Panc1 (cell line): ENCODE measurements at regions not wholly inside any gene's neighbourhood (a gene's known extent, or its start where the extent isn't known, plus 50 kb on each side); places are given as distances from the start of the nearest gene placed in this dataset.

Experiments
- ATAC-seq: fragments of 200-7000 bp; cut with Tn5 transposase; 2 replicates; pipeline ENCODE4 v1.9.1; 2020; ENCODE audit warnings: mild to moderate bottlenecking, moderate library complexity
- BruUV-seq: library from RNA; stranded (reverse); fragments of 400-500 nt; replicated peaks from 2 replicates; lab custom pipeline; 2021; lab: Mats Ljungman, UMichigan
- CTCF ChIA-PET: fragments of 300-600 bp; sonication (Branson Sonifier 250); formaldehyde crosslinking; loops from one replicate; lab custom pipeline; 2022; ENCODE audit warnings: antibody characterized with exemption; lab: Charles Lee
- POLR2A ChIA-PET: fragments of 300-600 bp; sonication (Branson Sonifier 250); formaldehyde crosslinking; loops from one replicate; lab custom pipeline; 2022; ENCODE audit warnings: antibody characterized with exemption; lab: Charles Lee
- DNase-seq: peaks from one replicate; pipeline ENCODE4 v3.0.0-alpha.2; 2010; ENCODE audit warnings: low read depth, low spot score
- H3K27ac ChIP-seq: 2 replicates; pipeline ENCODE4 v1.5.1; 2011; ENCODE audit warnings: mild to moderate bottlenecking, low read length, inconsistent platforms
- H3K27me3 ChIP-seq: fragments of 200-500 bp; sonication (Bioruptor generic); 2 replicates; pipeline ENCODE4 v1.6.0; 2014; ENCODE audit warnings: low read length, inconsistent platforms; ENCODE audit not compliant: control insufficient read depth, insufficient read depth
- H3K36me3 ChIP-seq: fragments of 200-500 bp; sonication (Bioruptor generic); 2 replicates; pipeline ENCODE4 v1.5.1; 2014; ENCODE audit warnings: inconsistent platforms, mild to moderate bottlenecking, low read length, moderate library complexity; ENCODE audit not compliant: control insufficient read depth, insufficient read depth
- H3K4me1 ChIP-seq: 2 replicates; pipeline ENCODE4 v1.5.1; 2011; ENCODE audit warnings: inconsistent platforms, mild to moderate bottlenecking, low read length, moderate library complexity; ENCODE audit not compliant: control insufficient read depth, insufficient read depth
- H3K4me3 ChIP-seq, 2 experiments: 2 replicates each; pipeline ENCODE4 v1.5.1; 2011 to 2012; ENCODE audit warnings: low read depth in 2 of 2, low read length in 2 of 2, mild to moderate bottlenecking in 2 of 2, inconsistent platforms in 1 of 2, moderate library complexity in 1 of 2
- H3K9me3 ChIP-seq: fragments of 200-500 bp; sonication (Bioruptor generic); 2 replicates; pipeline ENCODE4 v1.5.1; 2014; ENCODE audit warnings: low read depth, mild to moderate bottlenecking, inconsistent platforms, low read length, moderate library complexity; ENCODE audit not compliant: control insufficient read depth, insufficient read depth
- CTCF ChIP-seq: fragments of 450-650 bp; IDR thresholded peaks from 2 replicates; pipeline ENCODE4 v1.5.1; 2017; ENCODE audit warnings: mild to moderate bottlenecking
- POLR2AphosphoS5 ChIP-seq: IDR thresholded peaks from 2 replicates; pipeline ENCODE4 v1.6.1; 2012; ENCODE audit warnings: mild to moderate bottlenecking, low read depth, low read length, moderate library complexity
- REST ChIP-seq, 2 experiments: IDR thresholded peaks; 2 replicates each; pipeline ENCODE4 v1.6.1; 2011 to 2012; ENCODE audit warnings: low read depth in 2 of 2, control low read depth in 1 of 2, low read length in 1 of 2, mild to moderate bottlenecking in 1 of 2, moderate library complexity in 1 of 2; ENCODE audit not compliant: insufficient read depth in 1 of 2
- SIN3A ChIP-seq: IDR thresholded peaks from 2 replicates; pipeline ENCODE4 v1.6.1; 2012; ENCODE audit warnings: low read depth, mild to moderate bottlenecking, low read length, moderate library complexity, borderline replicate concordance; ENCODE audit not compliant: insufficient read depth
- TCF7L2 ChIP-seq: IDR thresholded peaks from 2 replicates; pipeline ENCODE4 v1.6.1; 2011; ENCODE audit warnings: mild to moderate bottlenecking, low read depth, low read length, inconsistent platforms
- in situ Hi-C: cut with HindIII; loops from 2 replicates; pipeline ENCODE4 v1.10.0; 2016; ENCODE audit warnings: low sequenced_read_pairs, low pct_unique_long_range_greater_than_20kb
- intact Hi-C: fragments of 100-400 bp; cut with micrococcal nuclease; formaldehyde crosslinking; loops from one replicate; pipeline ENCODE4 v1.10.0; 2022; ENCODE audit not compliant: unreplicated experiment

GRCh38 chr6:99852031-99852430 lies 142.0 kb downstream of the MCHR2 start:
- DNase-seq: no peak
- no peaks in the 10 kb centered on the region for H3K36me3 ChIP-seq
- no peak for TF ChIP-seq SIN3A
- no peak for TF ChIP-seq CTCF
- TF ChIP-seq TCF7L2: no peak
- no peak for TF ChIP-seq REST (IDR thresholded peaks at IDR 0.05; ENCODE audit: insufficient read depth in 1 of 2, low read depth in 2 of 2, low read length in 1 of 2)
- no peak for TF ChIP-seq POLR2AphosphoS5
- H3K4me3 ChIP-seq: no peak overlapping the region
- no peaks in the 10 kb centered on the region for H3K4me1 ChIP-seq
- no peak for ATAC-seq
- in situ Hi-C loops: no loop called here
- ChIA-PET POLR2A (no interaction called here), CTCF (no interaction called here)
- no peaks in the 10 kb centered on the region for H3K9me3 ChIP-seq
- no peak overlapping the region for H3K27ac ChIP-seq
- intact Hi-C loops: no loop called here
- H3K27me3 ChIP-seq: no peaks in the 10 kb centered on the region
- BruUV-seq: no TSS peak

- POLR2A ChIA-PET: no interaction called here
- BruUV-seq: no TSS peak
Measured at GRCh38 chr6:99867026-99867425, 127.0 kb downstream of the MCHR2 start.

More at GRCh38 chr6:99867026-99867425, 127.0 kb downstream of the MCHR2 start:
- intact Hi-C loops: no loop called here
- H3K9me3 ChIP-seq: no peaks in the 10 kb centered on the region
- DNase-seq: no peak
- no peak for ATAC-seq
- no peaks in the 10 kb centered on the region for H3K36me3 ChIP-seq
- CTCF ChIA-PET: no interaction called here
- in situ Hi-C loops: no loop called here
- no peak overlapping the region for H3K27ac ChIP-seq
- H3K4me3 ChIP-seq: no peak overlapping the region
- peaks cover 21% of the 10 kb centered on the region for H3K27me3 ChIP-seq
- no peaks in the 10 kb centered on the region for H3K4me1 ChIP-seq
- TF ChIP-seq POLR2AphosphoS5: no peak
- no peak for TF ChIP-seq CTCF
